Prostate gland (tissue), 2 donors: ENCODE measurements at regions not wholly inside any gene's neighbourhood (a gene's known extent, or its start where the extent isn't known, plus 50 kb on each side); places are given as distances from the start of the nearest gene placed in this dataset.

ENCODE experiments used
- DNase-seq: peaks from one replicate; pipeline ENCODE4 v3.0.0-alpha.2; 2019; ENCODE audit warnings: low spot score
- H3K27ac ChIP-seq, 2 donors: fragments of 200-600 bp; sonication (generic); 2 replicates each; pipeline ENCODE4 v1.5.1; 2017 to 2019
- H3K27me3 ChIP-seq: fragments of 200-600 bp; sonication (generic); replicated peaks from 2 replicates; pipeline ENCODE4 v1.5.1; 2019; ENCODE audit not compliant: insufficient read depth
- H3K36me3 ChIP-seq, 2 donors: fragments of 200-600 bp; sonication (generic); 1 replicate in 1 of 2; 2 replicates in 1 of 2; pipeline versions ENCODE4 v1.5.1 to v1.8.1; 2017 to 2019
- H3K4me1 ChIP-seq: fragments of 200-600 bp; sonication (generic); replicated peaks from 2 replicates; pipeline ENCODE4 v1.5.1; 2019
- H3K4me3 ChIP-seq, 2 donors: fragments of 200-600 bp; sonication (generic); 2 replicates each; pipeline ENCODE4 v1.5.1; 2017 to 2019
- H3K9me3 ChIP-seq: fragments of 200-600 bp; sonication (generic); 2 replicates; pipeline ENCODE4 v1.5.1; 2017
- CTCF ChIP-seq, 4 experiments: fragments of 200-600 bp in 2 of 4; fragments of 450-650 bp in 2 of 4; sonication (generic) in 2 of 4; IDR thresholded peaks; 1 replicate in 3 of 4; 2 replicates in 1 of 4; pipeline ENCODE4 v1.5.1; 2016 to 2019; ENCODE audit warnings: antibody characterized with exemption in 4 of 4, mild to moderate bottlenecking in 2 of 4, moderate library complexity in 2 of 4
- POLR2A ChIP-seq: fragments of 450-650 bp; IDR thresholded peaks from one replicate; pipeline ENCODE4 v1.6.1; 2016; ENCODE audit warnings: antibody characterized with exemption, mild to moderate bottlenecking
- POLR2AphosphoS5 ChIP-seq: sonication (generic); formaldehyde crosslinking; IDR thresholded peaks from one replicate; pipeline ENCODE4 v1.6.1; 2017; ENCODE audit warnings: antibody characterized with exemption
- WGBS: methylation state at CpG from one replicate; pipeline ENCODE4 v1.1.5; 2018; 5-methylcytosine and 5-hydroxymethylcytosine counted together
- intact Hi-C: fragments of 100-400 bp; cut with DNase I; formaldehyde crosslinking; loops from one replicate; pipeline ENCODE4 v1.14.2; 2022

DNA sequence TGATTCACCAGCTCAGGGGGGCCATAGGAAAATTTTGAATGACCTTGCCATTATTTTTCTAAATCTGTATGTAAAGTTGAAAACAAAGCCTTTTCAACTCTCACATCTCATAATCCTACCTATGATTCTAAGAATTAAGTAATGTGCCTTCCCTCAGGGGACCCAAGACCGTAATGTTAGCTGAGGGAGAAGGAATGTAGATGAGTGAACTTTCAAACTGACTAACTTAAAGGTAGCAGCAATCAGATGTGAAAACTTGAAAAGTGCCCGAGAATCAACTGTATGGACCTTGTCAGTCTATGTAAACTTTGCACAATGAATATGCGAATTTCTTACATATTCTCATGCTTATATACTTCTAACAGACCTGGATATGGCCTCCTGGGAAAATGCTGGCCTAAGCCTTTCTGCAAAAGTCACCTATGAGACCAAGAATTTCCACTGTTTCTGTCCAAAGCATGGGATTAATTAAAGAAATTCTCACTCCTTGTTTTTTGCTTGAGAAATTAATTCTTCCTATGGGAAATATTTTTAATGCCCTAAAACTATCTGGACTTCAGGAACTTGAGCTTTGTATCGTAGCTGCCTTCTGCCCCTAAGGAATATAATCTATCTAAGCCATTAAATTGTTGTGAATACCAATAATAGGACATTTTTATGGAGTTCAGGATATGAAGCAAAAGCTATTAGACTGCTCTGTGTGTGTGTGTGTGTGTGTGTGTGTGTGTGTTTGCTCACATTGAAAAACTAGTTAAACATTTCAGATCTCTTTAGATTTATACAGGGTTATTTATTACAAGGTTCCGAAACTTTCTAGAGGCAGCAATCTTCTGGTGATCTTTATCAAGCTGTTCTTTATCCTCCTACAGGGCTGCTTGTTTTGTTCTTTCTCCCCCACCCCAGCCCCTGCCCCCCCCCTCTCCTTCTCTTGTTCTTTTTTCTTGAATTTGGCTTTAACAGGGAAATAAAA is 169.1 kb upstream of the CLINT1 start:
- no peaks in the 10 kb centered on the region for H3K36me3 ChIP-seq
- no peak overlapping the region for H3K27ac ChIP-seq
- no peaks in the 10 kb centered on the region for H3K27me3 ChIP-seq
- 32% methylated on average over 5 of the region's 5 CpGs for WGBS
- DNase-seq: no peak
- TF ChIP-seq CTCF (IDR thresholded peaks at IDR 0.05): no peak
- no peak for TF ChIP-seq POLR2A
- no peak for TF ChIP-seq POLR2AphosphoS5
- no peaks in the 10 kb centered on the region for H3K4me1 ChIP-seq
- no peak overlapping the region for H3K4me3 ChIP-seq
- no peaks in the 10 kb centered on the region for H3K9me3 ChIP-seq
- intact Hi-C loops: no loop called here

- no peak overlapping the region for H3K4me3 ChIP-seq
- no peaks in the 10 kb centered on the region for H3K9me3 ChIP-seq
- intact Hi-C loops: no loop called here
- WGBS: 27% methylated on average over 7 of the region's 7 CpGs
- no peaks in the 10 kb centered on the region for H3K36me3 ChIP-seq
- no peaks in the 10 kb centered on the region for H3K4me1 ChIP-seq
- no peak for TF ChIP-seq CTCF (IDR thresholded peaks at IDR 0.05)
- no peak for TF ChIP-seq POLR2AphosphoS5
- TF ChIP-seq POLR2A: no peak
- DNase-seq: no peak
- H3K27me3 ChIP-seq: no peaks in the 10 kb centered on the region
- no peak overlapping the region for H3K27ac ChIP-seq
Measured at GRCh38 chr5:158026304-158027031, 167.5 kb upstream of the CLINT1 start.

DNA sequence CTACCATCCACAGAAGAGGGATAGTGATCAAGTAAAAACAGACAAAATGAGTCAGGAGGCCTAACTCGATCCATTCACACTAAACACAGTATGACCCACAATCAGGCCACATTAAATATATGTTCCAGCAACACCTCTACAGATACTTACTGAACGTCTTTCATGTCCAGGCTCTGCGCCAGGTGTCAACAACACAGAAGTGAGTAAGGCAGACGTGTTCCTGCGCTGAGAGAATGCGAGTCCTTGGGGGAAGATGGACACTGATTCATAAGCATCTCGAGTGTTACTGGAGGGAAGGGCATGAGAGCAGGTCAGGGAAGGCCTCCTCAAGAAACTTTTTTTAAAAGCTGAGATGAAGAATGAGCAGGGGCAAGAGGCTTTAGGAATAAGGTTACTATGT is 164.3 kb upstream of the CLINT1 start:
- WGBS: 53% methylated on average over 7 of the region's 7 CpGs
- Histone ChIP-seq H3K27me3 (no peaks in the 10 kb centered on the region), H3K9me3 (no peaks in the 10 kb centered on the region), H3K36me3 (no peaks in the 10 kb centered on the region), H3K4me3 (no peak overlapping the region), H3K27ac (no peak overlapping the region), H3K4me1 (no peaks in the 10 kb centered on the region)
- intact Hi-C loops: no loop called here
- TF ChIP-seq CTCF (IDR thresholded peaks at IDR 0.05) (no peak), POLR2A (no peak), POLR2AphosphoS5 (no peak)
- DNase-seq: no peak

DNA sequence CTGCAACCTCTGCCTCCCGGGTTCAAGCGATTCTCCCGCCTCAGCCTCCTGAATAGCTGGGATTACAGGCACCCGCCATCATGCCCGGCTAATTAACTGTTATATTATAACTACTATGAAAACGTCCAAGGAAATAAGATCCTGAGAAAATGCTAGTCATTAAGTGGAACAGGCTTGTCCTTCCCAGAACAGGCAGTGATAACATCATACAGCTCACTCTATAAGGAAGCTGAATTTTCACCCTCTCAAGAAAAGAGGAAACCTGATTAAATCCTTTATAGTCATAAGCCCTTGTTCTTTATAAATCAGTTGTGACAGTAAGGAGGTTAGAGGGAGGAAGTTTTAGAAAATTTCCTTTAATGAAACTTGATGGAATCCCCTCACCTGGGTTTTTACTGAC is 163.9 kb upstream of the CLINT1 start:
- intact Hi-C loops: no loop called here
- Histone ChIP-seq H3K36me3 (no peaks in the 10 kb centered on the region), H3K27me3 (no peaks in the 10 kb centered on the region), H3K4me3 (no peak overlapping the region), H3K27ac (no peak overlapping the region), H3K4me1 (no peaks in the 10 kb centered on the region), H3K9me3 (no peaks in the 10 kb centered on the region)
- no peak for DNase-seq
- WGBS: 39% methylated on average over 6 of the region's 6 CpGs
- TF ChIP-seq CTCF (IDR thresholded peaks at IDR 0.05) (no peak), POLR2A (no peak), POLR2AphosphoS5 (no peak)
